Liver (tissue), 7 donors: ENCODE measurements at regions not wholly inside any gene's neighbourhood (a gene's known extent, or its start where the extent isn't known, plus 50 kb on each side); places are given as distances from the start of the nearest gene placed in this dataset.

ENCODE experiments used
- DNase-seq: peaks from one replicate; pipeline ENCODE4 v3.0.0-alpha.2; 2017; ENCODE audit warnings: low spot score
- H3K27ac ChIP-seq, 2 donors: one replicate each; pipeline ENCODE4 v1.7.0; 2013; ENCODE audit warnings: inconsistent platforms in 2 of 2, low read length in 2 of 2, control low read depth in 1 of 2, low read depth in 1 of 2, mild to moderate bottlenecking in 1 of 2
- H3K27me3 ChIP-seq, 4 donors: one replicate each; pipeline versions ENCODE4 v1.6.1 to v1.7.0; 2013; ENCODE audit warnings: low read length in 3 of 4, inconsistent platforms in 1 of 4, mild to moderate bottlenecking in 1 of 4, moderate library complexity in 1 of 4; ENCODE audit not compliant: control insufficient read depth in 4 of 4, insufficient read depth in 4 of 4
- H3K36me3 ChIP-seq, 4 donors: one replicate each; pipeline versions ENCODE4 v1.6.1 to v1.7.0; 2013; ENCODE audit warnings: low read length in 3 of 4, mild to moderate bottlenecking in 3 of 4, low read depth in 1 of 4, moderate library complexity in 1 of 4; ENCODE audit not compliant: control insufficient read depth in 4 of 4, insufficient read depth in 3 of 4
- H3K4me1 ChIP-seq, 4 donors: one replicate each; pipeline versions ENCODE4 v1.6.1 to v1.7.0; 2013; ENCODE audit warnings: low read length in 3 of 4, mild to moderate bottlenecking in 3 of 4, moderate library complexity in 1 of 4; ENCODE audit not compliant: control insufficient read depth in 4 of 4, insufficient read depth in 4 of 4
- H3K4me3 ChIP-seq, 3 donors: one replicate each; pipeline versions ENCODE4 v1.6.1 to v1.7.0; 2013; ENCODE audit warnings: low read length in 3 of 3, control low read depth in 1 of 3, low read depth in 1 of 3, mild to moderate bottlenecking in 1 of 3
- H3K9ac ChIP-seq, 2 donors: one replicate each; pipeline ENCODE4 v1.7.0; 2013; ENCODE audit warnings: low read length in 2 of 2, mild to moderate bottlenecking in 2 of 2, moderate library complexity in 2 of 2, control low read depth in 1 of 2, low read depth in 1 of 2
- H3K9me3 ChIP-seq, 4 donors: one replicate each; pipeline versions ENCODE4 v1.6.1 to v1.7.0; 2013; ENCODE audit warnings: low read length in 3 of 4; ENCODE audit not compliant: control insufficient read depth in 4 of 4
- EGR1 ChIP-seq, 2 donors: IDR thresholded peaks; 2 replicates each; pipeline ENCODE4 v1.6.1; 2016 to 2018; ENCODE audit warnings: antibody characterized with exemption in 2 of 2, low read depth in 2 of 2
- FOXA1 ChIP-seq: IDR thresholded peaks from 2 replicates; pipeline ENCODE4 v1.6.1; 2016; ENCODE audit warnings: antibody characterized with exemption
- FOXA2 ChIP-seq: IDR thresholded peaks from 2 replicates; pipeline ENCODE4 v1.6.1; 2016; ENCODE audit warnings: antibody characterized with exemption
- GABPA ChIP-seq, 2 donors: IDR thresholded peaks in 1 of 2; conservative IDR thresholded peaks in 1 of 2; 2 replicates each; pipeline ENCODE4 v1.6.1; 2016; ENCODE audit warnings: antibody characterized with exemption in 2 of 2, mild to moderate bottlenecking in 1 of 2, moderate library complexity in 1 of 2
- HNF4A ChIP-seq, 2 donors: conservative IDR thresholded peaks; 2 replicates each; pipeline ENCODE4 v1.6.1; 2016; ENCODE audit warnings: antibody characterized with exemption in 2 of 2, mild to moderate bottlenecking in 2 of 2
- JUND ChIP-seq, 2 donors: IDR thresholded peaks; 2 replicates each; pipeline ENCODE4 v1.6.1; 2016; ENCODE audit warnings: antibody characterized with exemption in 2 of 2
- MAX ChIP-seq: IDR thresholded peaks from 2 replicates; pipeline ENCODE4 v1.6.1; 2016; ENCODE audit warnings: antibody characterized with exemption
- NR2F2 ChIP-seq: IDR thresholded peaks from 2 replicates; pipeline ENCODE4 v1.6.1; 2016; ENCODE audit warnings: antibody characterized with exemption
- RAD21 ChIP-seq, 2 donors: IDR thresholded peaks; 2 replicates each; pipeline ENCODE4 v1.6.1; 2016; ENCODE audit warnings: antibody characterized with exemption in 2 of 2, mild to moderate bottlenecking in 2 of 2
- REST ChIP-seq: IDR thresholded peaks from 2 replicates; pipeline ENCODE4 v1.6.1; 2016; ENCODE audit warnings: antibody characterized with exemption, mild to moderate bottlenecking
- RXRA ChIP-seq, 2 donors: IDR thresholded peaks; 2 replicates each; pipeline ENCODE4 v1.6.1; 2017 to 2018; ENCODE audit warnings: antibody characterized with exemption in 2 of 2, mild to moderate bottlenecking in 1 of 2
- TAF1 ChIP-seq: conservative IDR thresholded peaks from 2 replicates; pipeline ENCODE4 v1.6.1; 2016; ENCODE audit warnings: antibody characterized with exemption, mild to moderate bottlenecking
- YY1 ChIP-seq: IDR thresholded peaks from 2 replicates; pipeline ENCODE4 v1.6.1; 2016; ENCODE audit warnings: antibody characterized with exemption, mild to moderate bottlenecking
- ZBTB33 ChIP-seq: IDR thresholded peaks from 2 replicates; pipeline ENCODE4 v1.6.1; 2016; ENCODE audit warnings: antibody characterized with exemption
- WGBS: extraction: QIAGEN DNeasy Blood & Tissue Kit; methylation state at CpG from one replicate; pipeline ENCODE4 v1.1.7; 2013; 5-methylcytosine and 5-hydroxymethylcytosine counted together
- donor health status: healthy.
- donor health status: healthy.
- donor health status: healthy.
- donor health status: healthy.

- no peak for TF ChIP-seq ZBTB33
- no peak for TF ChIP-seq HNF4A (conservative IDR thresholded peaks at IDR 0.05)
Measured at GRCh38 chr20:56903421-56903820, 274.3 kb downstream of the TFAP2C start (continued).

GRCh38 chr20:56903858-56904257 lies 274.8 kb downstream of the TFAP2C start:
- TF ChIP-seq MAX = no peak
- no peak for TF ChIP-seq RXRA (IDR thresholded peaks at IDR 0.05)
- no peak for TF ChIP-seq FOXA1
- no peak for TF ChIP-seq YY1
- TF ChIP-seq JUND (IDR thresholded peaks at IDR 0.05) = no peak
- TF ChIP-seq FOXA2 = no peak
- TF ChIP-seq NR2F2 = no peak
- TF ChIP-seq HNF4A (conservative IDR thresholded peaks at IDR 0.05) = no peak
- TF ChIP-seq RAD21 (IDR thresholded peaks at IDR 0.05) = no peak
- TF ChIP-seq REST = no peak
- no peak for TF ChIP-seq GABPA (IDR thresholded peaks at IDR 0.05 in 1 of 2, conservative IDR thresholded peaks at IDR 0.05 in 1 of 2)
- TF ChIP-seq TAF1 = no peak
- no peak for TF ChIP-seq EGR1 (IDR thresholded peaks at IDR 0.05; ENCODE audit: low read depth in 2 of 2)
- TF ChIP-seq ZBTB33 = no peak
- Histone ChIP-seq H3K27ac (no peak overlapping the region), H3K9me3 (peaks cover 0 to 8% (median 0%) of the 10 kb centered on the region in 4 donors), H3K36me3 (no peaks in the 10 kb centered on the region), H3K4me3 (no peak overlapping the region), H3K4me1 (no peaks in the 10 kb centered on the region), H3K9ac (no peak overlapping the region), H3K27me3 (no peaks in the 10 kb centered on the region)
- DNase-seq = no peak
- WGBS = 61% methylated on average over 4 of the region's 4 CpGs
